HAP-1 (cell line): ENCODE measurements at regions not wholly inside any gene's neighbourhood (a gene's known extent, or its start where the extent isn't known, plus 50 kb on each side); places are given as distances from the start of the nearest gene placed in this dataset.

Experiments
- DNase-seq, 2 experiments: peaks; one replicate each; pipeline ENCODE4 v3.0.0-alpha.2; 2016 to 2020; ENCODE audit warnings: low spot score in 2 of 2
- H3K27me3 ChIP-seq: fragments of 250-450 bp; sonication (Bioruptor Pico); 2 replicates; pipeline ENCODE4 v1.5.1; 2020; ENCODE audit warnings: low read depth, mild to moderate bottlenecking, moderate library complexity
- H3K36me3 ChIP-seq: fragments of 250-450 bp; sonication (Bioruptor Pico); replicated peaks from 2 replicates; pipeline ENCODE4 v1.5.1; 2020; ENCODE audit warnings: mild to moderate bottlenecking
- H3K4me1 ChIP-seq: fragments of 250-450 bp; sonication (Bioruptor Pico); 2 replicates; pipeline ENCODE4 v1.5.1; 2020; ENCODE audit warnings: mild to moderate bottlenecking
- H3K4me3 ChIP-seq: fragments of 250-450 bp; sonication (Bioruptor Pico); 2 replicates; pipeline ENCODE4 v1.5.1; 2020; ENCODE audit warnings: mild to moderate bottlenecking, moderate library complexity
- H3K9me3 ChIP-seq: fragments of 250-450 bp; sonication (Bioruptor Pico); 2 replicates; pipeline ENCODE4 v1.5.1; 2020; ENCODE audit warnings: mild to moderate bottlenecking, moderate library complexity
- in situ Hi-C: fragments of 300-500 bp; cut with MboI; formaldehyde crosslinking; loops from 3 replicates; pipeline ENCODE4 v1.14.3; 2020; ENCODE audit warnings: low sequenced_read_pairs, inconsistent platforms, mixed read lengths

- in situ Hi-C loops = no loop called here
- no peaks in the 10 kb centered on the region for H3K9me3 ChIP-seq
Measured at GRCh38 chr13:79267560-79267959, 138.5 kb downstream of the RBM26 start.

GRCh38 chr13:79258489-79258888 is 147.6 kb downstream of the RBM26 start:
- DNase-seq = no peak
- H3K27me3 ChIP-seq = 0 out of 2 replicates have a peak, but pooled peaks cover 6% of the 10 kb centered on the region
- in situ Hi-C loops = no loop called here
- H3K4me3 ChIP-seq = no peak overlapping the region
- no peaks in the 10 kb centered on the region for H3K4me1 ChIP-seq
- H3K9me3 ChIP-seq = no peaks in the 10 kb centered on the region
- H3K36me3 ChIP-seq = no peaks in the 10 kb centered on the region

More at GRCh38 chr13:79267560-79267959, 138.5 kb downstream of the RBM26 start:
- no peak for DNase-seq
- Histone ChIP-seq H3K4me3 (no peak overlapping the region), H3K36me3 (no peaks in the 10 kb centered on the region), H3K4me1 (peaks cover 4% of the 10 kb centered on the region; the same call in 1 of the 2 replicates), H3K27me3 (peaks cover 6% of the 10 kb centered on the region; the same call in 1 of the 2 replicates)

- no peaks in the 10 kb centered on the region for H3K9me3 ChIP-seq
- in situ Hi-C loops = no loop called here
- no peaks in the 10 kb centered on the region; the same call in 1 of the 2 replicates for H3K4me1 ChIP-seq
- no peaks in the 10 kb centered on the region for H3K27me3 ChIP-seq
- no peak for DNase-seq
- H3K4me3 ChIP-seq = no peak overlapping the region
- H3K36me3 ChIP-seq = no peaks in the 10 kb centered on the region
Measured at GRCh38 chr13:79246578-79246949, 159.5 kb downstream of the RBM26 start.

- DNase-seq = no peak
- Histone ChIP-seq H3K4me1 (no peaks in the 10 kb centered on the region; the same call in 1 of the 2 replicates), H3K9me3 (no peaks in the 10 kb centered on the region), H3K27me3 (no peaks in the 10 kb centered on the region), H3K36me3 (no peaks in the 10 kb centered on the region), H3K4me3 (no peak overlapping the region)
- in situ Hi-C loops = no loop called here
Measured at GRCh38 chr13:79245937-79246577, 160.0 kb downstream of the RBM26 start.

GRCh38 chr13:79241697-79242096 is 164.4 kb downstream of the RBM26 start:
- Histone ChIP-seq H3K4me1 (no peaks in the 10 kb centered on the region), H3K36me3 (no peaks in the 10 kb centered on the region), H3K4me3 (no peak overlapping the region), H3K27me3 (0 out of 2 replicates have a peak, but pooled peaks cover 2% of the 10 kb centered on the region), H3K9me3 (no peaks in the 10 kb centered on the region)
- in situ Hi-C loops = no loop called here
- DNase-seq = no peak

- H3K27me3 ChIP-seq = 0 out of 2 replicates have a peak, but pooled peaks cover 2% of the 10 kb centered on the region
- no peaks in the 10 kb centered on the region for H3K4me1 ChIP-seq
- no peaks in the 10 kb centered on the region for H3K36me3 ChIP-seq
- in situ Hi-C loops = no loop called here
- H3K9me3 ChIP-seq = no peaks in the 10 kb centered on the region
- DNase-seq = no peak
- no peak overlapping the region for H3K4me3 ChIP-seq
Measured at GRCh38 chr13:79237981-79238380, 168.1 kb downstream of the RBM26 start.

GRCh38 chr13:79231887-79232286 is 174.2 kb downstream of the RBM26 start:
- H3K4me1 ChIP-seq = no peaks in the 10 kb centered on the region
- no peaks in the 10 kb centered on the region; the same call in 1 of the 2 replicates for H3K27me3 ChIP-seq
- in situ Hi-C loops = no loop called here
- no peaks in the 10 kb centered on the region for H3K9me3 ChIP-seq
- H3K36me3 ChIP-seq = no peaks in the 10 kb centered on the region
- DNase-seq = no peak
- H3K4me3 ChIP-seq = no peak overlapping the region

- in situ Hi-C loops = no loop called here
- H3K9me3 ChIP-seq = no peaks in the 10 kb centered on the region
- H3K4me3 ChIP-seq = no peak overlapping the region
- DNase-seq = no peak
- no peaks in the 10 kb centered on the region for H3K4me1 ChIP-seq
- no peaks in the 10 kb centered on the region for H3K36me3 ChIP-seq
- no peaks in the 10 kb centered on the region; the same call in 1 of the 2 replicates for H3K27me3 ChIP-seq
Measured at GRCh38 chr13:79229761-79230160, 176.3 kb downstream of the RBM26 start.

GRCh38 chr13:79228972-79229371 is 177.1 kb downstream of the RBM26 start:
- Histone ChIP-seq H3K9me3 (no peaks in the 10 kb centered on the region), H3K36me3 (no peaks in the 10 kb centered on the region), H3K4me3 (no peak overlapping the region), H3K4me1 (no peaks in the 10 kb centered on the region), H3K27me3 (no peaks in the 10 kb centered on the region; the same call in 1 of the 2 replicates)
- DNase-seq = no peak
- in situ Hi-C loops = no loop called here

GRCh38 chr13:79227418-79227817 is 178.6 kb downstream of the RBM26 start:
- no peaks in the 10 kb centered on the region for H3K4me1 ChIP-seq
- DNase-seq = no peak
- no peaks in the 10 kb centered on the region for H3K9me3 ChIP-seq
- no peaks in the 10 kb centered on the region for H3K27me3 ChIP-seq
- in situ Hi-C loops = no loop called here
- H3K36me3 ChIP-seq = no peaks in the 10 kb centered on the region
- no peak overlapping the region for H3K4me3 ChIP-seq

GRCh38 chr13:79226938-79227337 is 179.1 kb downstream of the RBM26 start:
- H3K27me3 ChIP-seq = no peaks in the 10 kb centered on the region
- DNase-seq = no peak
- no peak overlapping the region for H3K4me3 ChIP-seq
- no peaks in the 10 kb centered on the region for H3K4me1 ChIP-seq
- no peaks in the 10 kb centered on the region for H3K9me3 ChIP-seq
- in situ Hi-C loops = no loop called here
- H3K36me3 ChIP-seq = no peaks in the 10 kb centered on the region

GRCh38 chr13:79226250-79226649 is 179.8 kb downstream of the RBM26 start:
- Histone ChIP-seq H3K4me1 (no peaks in the 10 kb centered on the region), H3K27me3 (no peaks in the 10 kb centered on the region), H3K36me3 (no peaks in the 10 kb centered on the region), H3K9me3 (no peaks in the 10 kb centered on the region), H3K4me3 (no peak overlapping the region)
- in situ Hi-C loops = no loop called here
- DNase-seq = no peak

GRCh38 chr13:79225487-79226232 is 180.4 kb downstream of the RBM26 start:
- H3K4me1 ChIP-seq = no peaks in the 10 kb centered on the region
- DNase-seq = no peak
- H3K27me3 ChIP-seq = no peaks in the 10 kb centered on the region
- no peaks in the 10 kb centered on the region for H3K36me3 ChIP-seq
- no peak overlapping the region for H3K4me3 ChIP-seq
- H3K9me3 ChIP-seq = no peaks in the 10 kb centered on the region
- in situ Hi-C loops = no loop called here

- no peaks in the 10 kb centered on the region for H3K36me3 ChIP-seq
- H3K4me3 ChIP-seq = no peak overlapping the region
- H3K27me3 ChIP-seq = no peaks in the 10 kb centered on the region
- H3K9me3 ChIP-seq = no peaks in the 10 kb centered on the region
- no peaks in the 10 kb centered on the region for H3K4me1 ChIP-seq
- no peak for DNase-seq
- in situ Hi-C loops = no loop called here
Measured at GRCh38 chr13:79222427-79223205, 183.4 kb downstream of the RBM26 start.
